WTC11 (cell line): ENCODE measurements at regions not wholly inside any gene's neighbourhood (a gene's known extent, or its start where the extent isn't known, plus 50 kb on each side); places are given as distances from the start of the nearest gene placed in this dataset.
A peak's percentile ranks its signal among the peaks of the same experiment; 100 is the strongest.

Experiments used
- ATAC-seq: fragments of 200-7000 bp; cut with Tn5 transposase; 2 replicates; pipeline ENCODE4 v1.10.0; 2021; ENCODE audit warnings: mild to moderate bottlenecking, moderate library complexity
- CTCF ChIA-PET: fragments of 300-600 bp; sonication (Branson Sonifier 250); formaldehyde crosslinking; loops from one replicate; lab custom pipeline; 2021; ENCODE audit warnings: antibody characterized with exemption; lab: Charles Lee
- POLR2A ChIA-PET: fragments of 350-600 bp; sonication (Branson Sonifier 250); formaldehyde crosslinking; loops from one replicate; lab custom pipeline; 2021; ENCODE audit warnings: antibody characterized with exemption; lab: Charles Lee
- DNase-seq: peaks from one replicate; pipeline ENCODE4 v3.0.0; 2021; ENCODE audit warnings: low spot score
- H3K27ac Mint-ChIP-seq: 2 replicates; pipeline ENCODE4 v1.8.0; 2021; ENCODE audit warnings: mixed read lengths
- H3K27me3 Mint-ChIP-seq: 2 replicates; pipeline ENCODE4 v1.8.0; 2021; ENCODE audit warnings: low read depth, mild to moderate bottlenecking, moderate library complexity, mixed read lengths
- H3K36me3 Mint-ChIP-seq: 2 replicates; pipeline ENCODE4 v1.8.0; 2021; ENCODE audit warnings: mixed read lengths
- H3K4me1 Mint-ChIP-seq: 2 replicates; pipeline ENCODE4 v1.8.0; 2022; ENCODE audit warnings: mixed read lengths
- H3K4me3 Mint-ChIP-seq: 2 replicates; pipeline ENCODE4 v1.8.0; 2021; ENCODE audit warnings: mild to moderate bottlenecking, moderate library complexity, mixed read lengths
- H3K9me3 Mint-ChIP-seq: 2 replicates; pipeline ENCODE4 v1.8.0; 2021; ENCODE audit warnings: mixed read lengths
- AR ChIP-seq: fragments of 250-450 bp; sonication (Bioruptor Pico); IDR thresholded peaks from 2 replicates; pipeline ENCODE4 v1.9.0; 2021; ENCODE audit warnings: mild to moderate bottlenecking
- ATF3 ChIP-seq: sonication (generic); formaldehyde crosslinking; conservative IDR thresholded peaks from 2 replicates; pipeline ENCODE4 v1.8.1; 2022; ENCODE audit warnings: mild to moderate bottlenecking, missing genetic modification reagents
- CBFB ChIP-seq: sonication (generic); formaldehyde crosslinking; IDR thresholded peaks from 2 replicates; pipeline ENCODE4 v1.8.1; 2022; ENCODE audit warnings: mild to moderate bottlenecking, low read depth, missing genetic modification reagents
- CTCF ChIP-seq: fragments of 200-600 bp; IDR thresholded peaks from 2 replicates; pipeline ENCODE4 v1.8.0; 2022; ENCODE audit warnings: antibody characterized with exemption
- GTF2I ChIP-seq: fragments of 250-450 bp; sonication (Bioruptor Pico); conservative IDR thresholded peaks from 2 replicates; pipeline ENCODE4 v1.4.0; 2021; ENCODE audit warnings: mild to moderate bottlenecking
- HMGXB4 ChIP-seq: sonication (generic); formaldehyde crosslinking; IDR thresholded peaks from 2 replicates; pipeline ENCODE4 v1.8.1; 2023; ENCODE audit warnings: mild to moderate bottlenecking, moderate library complexity, missing genetic modification reagents
- IRF1 ChIP-seq: sonication (generic); formaldehyde crosslinking; IDR thresholded peaks from 2 replicates; pipeline ENCODE4 v1.8.0; 2023; ENCODE audit warnings: missing genetic modification reagents
- IRF2 ChIP-seq: sonication (generic); formaldehyde crosslinking; IDR thresholded peaks from 2 replicates; pipeline ENCODE4 v1.8.0; 2022; ENCODE audit warnings: low read depth, missing genetic modification reagents, borderline replicate concordance
- MXD4 ChIP-seq: fragments of 250-450 bp; sonication (Bioruptor Pico); IDR thresholded peaks from 2 replicates; pipeline ENCODE4 v1.8.0; 2021; ENCODE audit warnings: mild to moderate bottlenecking, moderate library complexity, borderline replicate concordance
- MYBL2 ChIP-seq: sonication (generic); formaldehyde crosslinking; IDR thresholded peaks from 2 replicates; pipeline ENCODE4 v1.8.1; 2023; ENCODE audit warnings: mild to moderate bottlenecking, moderate library complexity, missing genetic modification reagents
- NFATC4 ChIP-seq: fragments of 250-450 bp; sonication (Bioruptor Pico); IDR thresholded peaks from 2 replicates; pipeline ENCODE4 v1.9.0; 2021; ENCODE audit warnings: mild to moderate bottlenecking
- NR1H2 ChIP-seq: sonication (generic); formaldehyde crosslinking; IDR thresholded peaks from 2 replicates; pipeline ENCODE4 v1.9.0; 2021; ENCODE audit warnings: mild to moderate bottlenecking, moderate library complexity, missing genetic modification reagents
- SMAD3 ChIP-seq: sonication (generic); formaldehyde crosslinking; IDR thresholded peaks from 2 replicates; pipeline ENCODE4 v1.8.0; 2022; ENCODE audit warnings: missing genetic modification reagents, mild to moderate bottlenecking, borderline replicate concordance
- TEAD4 ChIP-seq: sonication (generic); formaldehyde crosslinking; IDR thresholded peaks from 2 replicates; pipeline ENCODE4 v1.8.0; 2022; ENCODE audit warnings: mild to moderate bottlenecking, missing genetic modification reagents
- ZBTB43 ChIP-seq: sonication (generic); formaldehyde crosslinking; IDR thresholded peaks from 2 replicates; pipeline ENCODE4 v1.8.1; 2023; ENCODE audit warnings: mild to moderate bottlenecking, missing genetic modification reagents
- ZMAT4 ChIP-seq: fragments of 250-450 bp; sonication (Bioruptor Pico); IDR thresholded peaks from 2 replicates; pipeline ENCODE4 v1.9.0; 2021; ENCODE audit warnings: mild to moderate bottlenecking
- ZNF232 ChIP-seq: sonication (generic); formaldehyde crosslinking; IDR thresholded peaks from 2 replicates; pipeline ENCODE4 v1.8.0; 2022; ENCODE audit warnings: mild to moderate bottlenecking, missing genetic modification reagents
- ZNF281 ChIP-seq: sonication (generic); formaldehyde crosslinking; IDR thresholded peaks from 2 replicates; pipeline ENCODE4 v1.8.0; 2023; ENCODE audit warnings: mild to moderate bottlenecking, missing genetic modification reagents
- ZNF317 ChIP-seq: sonication (generic); formaldehyde crosslinking; IDR thresholded peaks from 2 replicates; pipeline ENCODE4 v1.8.1; 2023; ENCODE audit warnings: low read depth, mild to moderate bottlenecking, moderate library complexity, missing genetic modification reagents, borderline replicate concordance

- no peak for TF ChIP-seq HMGXB4
- no peak for TF ChIP-seq SMAD3 (CRISPR knock-in tag)
These were observed 233.2 kb upstream of the RFX3 start (continued) for GRCh38 chr9:3758816-3759576.

GRCh38 chr9:3756071-3756470, 230.3 kb upstream of the RFX3 start:
- Mint-ChIP-seq H3K9me3 (peaks cover 17% of the 10 kb centered on the region), H3K4me1 (peaks cover 17% of the 10 kb centered on the region), H3K27ac (no peak overlapping the region), H3K4me3 (no peak overlapping the region), H3K36me3 (0 out of 2 replicates have a peak, but pooled peaks cover 6% of the 10 kb centered on the region), H3K27me3 (no peaks in the 10 kb centered on the region)
- ChIA-PET POLR2A (no interaction called here), CTCF (interaction anchor here (0.8 kb wide), 1 partner anchor 93 kb away, joined by 3 read pairs; no protein-coding TSS in a partner anchor)
- DNase-seq (no peak), ATAC-seq (peak; percentile 71)
- TF ChIP-seq ZNF317 (no peak), TEAD4 (CRISPR knock-in tag) (no peak), IRF1 (no peak), CBFB (CRISPR knock-in tag) (no peak), ZNF232 (no peak), ZBTB43 (CRISPR knock-in tag) (no peak), ATF3 (CRISPR knock-in tag) (no peak), MYBL2 (CRISPR knock-in tag) (no peak), NR1H2 (CRISPR knock-in tag) (no peak), MXD4 (CRISPR knock-in tag) (no peak)
- TF ChIP-seq, all 79 proteins: peak for 0

GRCh38 chr9:3751125-3751758, 225.4 kb upstream of the RFX3 start:
- Mint-ChIP-seq H3K9me3 (0 out of 2 replicates have a peak, but pooled peaks cover 4% of the 10 kb centered on the region), H3K4me1 (peaks cover 27% of the 10 kb centered on the region), H3K4me3 (no peak overlapping the region), H3K36me3 (no peaks in the 10 kb centered on the region), H3K27ac (peak overlapping the region; percentile 53; the same call in 1 of the 2 replicates), H3K27me3 (no peaks in the 10 kb centered on the region)
- ATAC-seq = no peak
- ChIA-PET CTCF (interaction anchor here (1.5 kb wide), 1 partner anchor 20 kb away, joined by 3 read pairs; no protein-coding TSS in a partner anchor), POLR2A (interaction anchor here (0.8 kb wide), 1 partner anchor 17 kb away, joined by 3 read pairs; no protein-coding TSS in a partner anchor)
- no peak for DNase-seq
- TF ChIP-seq ZNF281 (no peak), ZMAT4 (CRISPR knock-in tag) (no peak), AR (CRISPR knock-in tag) (no peak), CTCF (no peak), IRF2 (CRISPR knock-in tag) (no peak), GTF2I (CRISPR knock-in tag) (no peak), CBFB (CRISPR knock-in tag) (no peak), NFATC4 (CRISPR knock-in tag) (no peak)
